Stimulated activated CD4-positive, alpha-beta T cell treated with anti-CD3 and anti-CD28 coated beads, Interleukin-1b, Interleukin-23, amount 100 ng/mL, for 24 hours (primary cell): ENCODE measurements at regions not wholly inside any gene's neighbourhood (a gene's known extent, or its start where the extent isn't known, plus 50 kb on each side); places are given as distances from the start of the nearest gene placed in this dataset.
"Not testable (repeated sequence)": the region's sequence is repeated elsewhere in the genome, so short reads cannot be mapped to it uniquely, and the experiment has no call there.

Source experiments
- DNase-seq, 4 experiments: peaks; one replicate each; pipeline ENCODE4 v3.0.0-alpha.2; 2020; ENCODE audit warnings: low read depth in 4 of 4, low spot score in 1 of 4

DNA sequence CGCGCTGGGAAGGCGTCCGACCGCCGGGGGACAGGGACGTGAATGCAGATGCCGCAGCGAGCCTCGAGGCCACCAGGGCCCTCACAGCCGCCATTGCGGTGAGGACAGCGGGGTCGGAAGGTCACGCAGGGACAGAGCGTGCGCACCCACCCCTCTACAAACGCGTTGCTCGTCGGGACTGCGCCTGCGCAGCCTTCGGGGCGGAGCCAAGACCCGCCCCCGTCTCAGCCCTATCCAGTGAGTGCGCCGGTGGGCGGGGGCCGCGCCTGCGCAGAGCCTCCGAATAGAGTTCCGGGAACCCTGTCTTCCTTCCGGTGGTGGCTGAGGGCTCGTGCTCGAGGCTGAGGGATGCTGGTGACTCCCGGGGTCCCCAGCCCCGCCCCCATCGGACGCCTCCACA, 5393.1 kb upstream of the TPTE start:
- DNase-seq, result peak; percentile 83 to 98 (median 93)

DNA sequence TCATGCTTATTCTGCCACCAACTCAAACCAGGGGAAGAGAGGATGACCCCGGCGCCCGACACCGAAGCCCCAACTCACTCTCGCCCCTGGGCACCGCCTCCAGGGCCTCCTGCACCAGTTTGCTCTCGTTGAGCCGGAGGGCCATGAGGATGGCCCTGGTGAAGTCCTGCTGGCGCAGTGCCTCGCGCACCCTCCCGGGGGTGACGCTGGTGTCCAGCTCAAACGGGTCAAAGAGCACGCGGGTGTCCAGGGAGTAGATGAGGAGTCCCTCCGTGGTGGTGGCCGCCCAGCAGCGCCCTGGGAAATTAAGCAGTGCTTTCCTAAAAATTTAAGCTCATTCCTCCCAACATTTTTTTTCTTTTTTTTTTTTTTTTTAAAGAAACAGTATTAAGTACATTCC, 5387.6 kb upstream of the TPTE start:
- not testable (repeated sequence) for DNase-seq

DNA sequence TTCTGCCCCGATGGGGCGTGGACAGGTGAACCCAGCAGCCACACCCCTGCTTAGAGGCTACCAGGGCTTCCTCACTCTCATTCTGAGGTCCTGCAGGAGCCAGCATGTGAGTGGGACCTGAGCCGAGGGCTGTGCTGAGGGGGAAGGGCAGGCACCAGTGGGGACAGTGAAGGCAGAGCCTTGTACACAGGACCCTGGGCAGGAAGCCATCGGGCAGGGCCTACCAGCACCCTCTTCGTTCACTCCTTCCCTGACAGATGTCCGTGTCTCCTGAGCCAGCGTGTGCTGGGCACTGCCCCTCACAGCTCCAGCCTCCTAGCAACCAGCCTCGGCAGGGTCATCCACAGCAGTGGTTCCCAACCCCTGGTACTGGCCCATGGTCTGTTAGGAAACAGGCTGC, 5385.0 kb upstream of the TPTE start:
- DNase-seq, result not testable (repeated sequence)

DNA sequence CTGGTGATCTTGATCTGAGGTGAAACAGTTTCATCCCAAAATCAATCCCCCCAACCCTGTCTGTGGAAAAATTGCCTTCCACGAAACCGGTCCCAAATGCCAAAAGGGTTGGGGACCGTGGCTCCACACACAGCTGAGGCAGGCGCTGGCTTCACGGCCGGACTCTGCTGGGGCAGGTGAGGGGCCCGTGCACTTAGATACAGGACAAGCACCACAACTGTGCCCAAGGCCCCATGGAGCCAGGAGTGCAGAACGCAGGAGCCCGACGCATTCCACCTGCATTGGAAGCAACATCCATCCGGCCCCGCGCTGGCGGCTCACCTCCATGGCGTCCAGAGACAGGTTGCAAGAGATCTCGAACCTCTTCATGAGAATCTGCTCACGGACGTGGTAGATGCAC, 5384.4 kb upstream of the TPTE start:
- DNase-seq, result not testable (repeated sequence)

DNA sequence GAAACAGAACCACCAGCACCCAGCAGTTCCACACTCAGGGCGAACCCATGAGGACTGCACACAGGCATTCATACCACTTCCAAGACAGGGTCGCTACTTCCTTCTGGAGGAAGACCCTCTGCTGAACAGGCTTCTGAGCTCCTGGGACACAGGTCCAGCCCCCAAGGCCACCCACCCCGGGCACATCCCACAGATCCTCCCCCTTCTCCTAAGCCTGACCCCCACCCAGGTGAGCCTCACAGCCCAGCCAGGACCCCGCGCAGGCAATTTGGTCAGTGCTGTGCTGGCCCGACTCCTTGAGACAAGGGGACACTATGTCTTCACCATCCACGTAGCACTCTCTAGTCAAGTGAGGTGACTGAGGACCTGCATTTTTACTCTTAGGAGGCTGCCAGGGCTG, 5382.7 kb upstream of the TPTE start:
- DNase-seq, result not testable (repeated sequence)

DNA sequence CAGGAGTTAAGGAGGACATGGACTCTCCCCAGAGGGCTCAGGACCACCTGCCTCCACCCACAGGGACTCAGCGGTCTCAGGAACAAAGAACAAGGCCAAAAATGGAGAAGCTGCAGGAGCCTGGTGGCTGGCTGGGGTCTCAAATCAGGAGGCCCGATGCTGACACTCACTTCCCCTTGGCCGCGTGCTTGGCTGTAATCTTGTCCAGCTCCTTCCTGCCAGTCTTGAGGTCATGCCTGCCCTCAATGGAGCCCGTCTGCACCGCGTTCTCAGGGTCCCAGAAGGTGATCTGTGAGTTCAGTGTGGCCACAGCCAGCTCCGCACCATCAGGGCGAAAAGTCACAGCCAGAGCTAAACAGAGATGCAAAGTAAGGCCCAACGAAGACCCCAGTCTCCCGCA, 5381.9 kb upstream of the TPTE start:
- DNase-seq, result not testable (repeated sequence)

DNA sequence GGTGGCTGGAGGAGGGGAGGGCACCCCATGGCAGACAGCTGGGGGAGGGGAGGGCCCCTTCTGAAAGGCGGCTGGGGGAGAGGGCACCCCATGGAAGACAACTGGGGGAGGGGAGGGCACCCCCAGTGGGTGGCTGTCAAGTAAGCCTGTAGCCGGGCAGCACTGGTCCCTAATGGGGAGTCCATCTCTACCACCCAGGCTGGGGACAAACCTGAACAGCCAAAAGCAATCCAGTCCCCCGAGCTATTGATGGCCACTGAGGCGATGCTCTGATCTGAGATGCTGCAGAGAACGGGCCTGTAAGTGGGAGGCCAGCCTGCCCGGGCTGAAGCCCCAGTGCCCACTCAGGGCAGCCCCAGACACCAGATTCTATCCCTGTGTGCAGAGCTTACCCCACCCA, 5378.4 kb upstream of the TPTE start:
- not testable (repeated sequence) for DNase-seq

DNA sequence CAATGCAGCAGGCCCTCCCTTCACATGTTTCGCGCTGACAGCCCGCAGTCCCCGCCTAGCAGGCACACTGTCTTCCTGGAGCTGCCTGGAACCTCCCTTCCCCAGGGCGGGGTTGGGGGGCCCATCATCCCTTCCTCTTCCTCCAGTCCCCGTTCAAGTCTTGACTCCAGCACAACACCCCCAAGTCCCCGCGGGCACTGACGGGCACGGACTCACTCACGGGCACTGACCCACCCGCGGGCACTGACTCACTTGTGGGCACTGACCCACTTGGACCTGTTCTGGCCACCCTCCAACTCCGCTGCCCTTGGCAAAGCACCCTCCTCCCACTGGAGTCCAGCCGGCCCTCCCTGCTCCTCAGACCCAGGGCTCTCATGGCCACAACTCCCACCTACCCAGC, 5376.7 kb upstream of the TPTE start:
- DNase-seq, result not testable (repeated sequence)

DNA sequence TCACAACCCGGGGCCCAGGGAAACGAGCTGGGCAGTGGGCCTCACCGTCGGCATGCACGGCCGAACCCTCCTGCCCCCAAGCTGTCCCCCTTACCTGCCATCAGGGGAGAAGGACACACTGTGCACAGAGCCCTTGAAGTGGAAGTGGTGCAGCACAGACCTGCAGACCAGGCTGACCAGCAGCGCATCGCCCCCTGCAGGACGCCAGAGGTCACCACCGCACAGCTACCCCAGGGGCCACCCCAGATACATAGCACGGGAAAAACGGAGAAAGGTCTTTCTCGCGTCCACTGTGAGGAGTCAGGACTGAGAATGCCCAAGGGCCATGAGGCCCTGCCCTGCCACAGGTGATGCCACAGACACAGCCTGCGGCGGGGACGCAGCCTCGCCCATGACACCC, 5373.7 kb upstream of the TPTE start:
- not testable (repeated sequence) for DNase-seq

DNA sequence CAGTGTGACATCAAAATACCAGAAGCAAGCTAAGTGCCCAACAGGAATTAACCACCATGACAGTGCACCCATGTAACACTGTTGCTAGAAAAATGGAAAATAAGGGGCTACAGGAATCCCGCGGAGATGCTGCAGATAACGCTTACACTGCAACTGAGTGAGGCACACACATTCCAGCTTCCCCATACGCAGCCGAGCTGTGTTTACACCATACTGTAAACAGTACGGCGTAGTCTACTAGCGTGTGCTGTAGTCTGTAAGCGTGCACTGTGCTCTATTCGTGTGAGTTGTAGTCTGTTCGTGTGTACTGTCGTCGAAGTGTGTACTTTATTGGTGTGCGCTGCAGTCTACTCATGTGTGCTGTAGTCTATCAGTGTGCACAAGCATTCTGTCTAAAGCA, 5372.2 kb upstream of the TPTE start:
- DNase-seq, result not testable (repeated sequence)

DNA sequence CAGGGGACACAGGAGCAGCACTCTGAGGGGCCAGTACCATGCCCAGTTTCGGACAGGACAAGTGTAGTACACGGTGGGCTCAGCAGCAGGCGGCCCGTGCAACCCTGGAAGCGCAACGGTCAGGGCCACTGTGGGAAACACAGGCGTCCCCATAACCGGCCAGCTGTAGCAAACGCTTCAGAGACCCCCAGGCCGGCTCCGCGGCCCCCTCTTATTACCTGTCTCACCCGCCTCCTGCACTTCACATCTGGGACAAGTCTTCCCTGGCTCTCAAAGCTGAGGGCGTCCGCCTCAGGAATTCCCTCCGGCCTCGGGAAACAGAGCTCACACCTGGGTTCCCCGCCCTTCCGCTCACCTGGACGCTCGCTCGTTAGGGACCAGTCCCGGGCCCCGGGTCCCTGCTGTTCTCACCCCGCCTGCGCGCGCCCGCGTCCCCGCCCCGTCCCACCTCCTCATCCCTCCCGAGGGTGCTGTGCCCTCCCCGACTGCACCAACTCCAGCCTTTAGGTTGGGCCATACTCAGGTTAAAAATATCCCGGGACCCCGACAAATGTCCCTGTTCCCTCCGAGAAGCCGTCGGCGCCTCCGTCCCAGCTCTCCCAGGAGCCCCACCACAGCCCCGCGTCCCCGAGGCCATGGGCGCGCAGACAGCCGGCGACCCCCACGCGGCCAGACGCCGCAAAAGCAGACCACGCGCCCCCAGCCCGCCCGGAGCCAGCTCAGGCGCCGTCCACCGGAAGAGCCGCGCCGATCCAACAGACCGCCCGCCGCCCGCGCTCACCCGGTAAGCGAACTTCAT, 5367.3 kb upstream of the TPTE start:
- DNase-seq, result not testable (repeated sequence)

DNA sequence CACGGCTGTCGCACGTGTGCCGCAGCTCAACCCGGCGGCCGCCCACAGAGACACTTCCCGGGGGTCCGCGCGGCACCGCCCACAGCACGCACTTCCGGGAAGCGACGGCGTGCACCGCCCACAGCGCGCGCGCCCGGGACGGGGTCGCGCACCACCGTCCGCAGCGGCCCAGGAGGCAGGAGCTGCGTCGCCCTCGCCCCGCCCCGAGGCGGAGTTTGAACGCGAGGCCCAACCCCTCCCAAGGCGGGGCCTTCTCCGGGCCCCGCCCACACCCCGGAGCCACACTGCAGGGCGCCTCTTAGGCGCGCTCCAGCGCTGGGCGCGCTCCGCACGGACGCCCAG, 5366.8 kb upstream of the TPTE start:
- peak; percentile 31 to 72 (median 60) for DNase-seq

DNA sequence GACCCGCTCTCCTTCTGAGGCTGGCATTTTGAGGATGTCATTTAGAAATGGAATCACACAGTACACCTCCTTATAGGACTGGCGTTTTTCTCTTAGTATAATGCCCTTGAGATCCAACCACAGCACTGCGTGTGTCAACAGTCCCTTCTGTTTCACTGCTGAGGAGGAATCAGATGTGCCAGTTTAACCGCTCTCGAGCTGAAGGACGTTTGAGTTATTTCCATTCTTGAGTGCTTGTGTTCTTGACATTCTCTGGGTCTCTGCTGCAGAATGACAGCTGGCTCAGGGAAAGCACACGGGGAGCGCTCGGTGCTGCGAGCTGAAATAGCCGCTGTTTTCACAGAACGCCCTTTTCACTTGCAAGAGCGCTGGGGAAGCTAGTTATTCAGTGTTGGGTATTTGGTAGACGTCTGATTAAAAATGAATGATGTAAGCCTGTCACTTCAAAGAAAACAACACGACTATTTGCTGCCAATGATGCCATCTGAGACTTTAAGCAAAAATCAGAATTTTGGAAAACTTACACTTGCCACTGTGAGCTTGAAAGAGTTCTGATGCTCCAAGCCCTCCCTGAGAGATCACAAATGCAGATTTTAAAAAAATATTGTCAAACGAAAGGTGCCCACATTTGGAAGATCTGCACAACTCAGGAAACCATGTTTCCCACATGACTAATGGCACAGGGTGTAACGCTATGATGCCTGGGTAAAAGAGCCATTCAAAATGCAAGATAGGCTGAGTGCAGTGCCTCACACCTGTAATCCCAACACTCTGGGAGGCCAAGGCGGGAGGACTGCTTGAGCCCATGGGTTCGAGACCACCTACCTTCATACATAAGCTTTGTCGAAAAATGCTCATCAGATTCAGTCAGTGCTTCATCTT, 5358.4 kb upstream of the TPTE start:
- not testable (repeated sequence) for DNase-seq

DNA sequence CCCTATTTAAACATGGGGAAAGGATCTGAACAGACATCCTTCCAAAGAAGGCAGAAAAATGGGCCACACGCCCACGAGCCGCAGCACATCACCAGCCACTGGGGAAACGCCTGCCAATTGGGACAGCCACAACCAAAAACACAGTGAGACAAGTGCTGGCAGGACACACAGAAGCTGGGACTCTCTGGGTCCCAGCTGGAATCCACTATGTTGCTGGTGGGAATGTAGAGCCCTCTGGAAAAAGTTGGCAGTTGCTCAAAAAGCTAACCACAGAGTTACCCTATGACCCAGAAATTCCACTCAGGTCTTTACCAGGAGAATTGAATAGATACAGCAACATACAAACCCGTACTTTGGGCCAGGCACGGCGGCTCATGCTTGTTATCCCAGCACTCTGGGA, 5355.6 kb upstream of the TPTE start:
- DNase-seq, result not testable (repeated sequence)
